HG02610 (cell line): ENCODE measurements at regions not wholly inside any gene's neighbourhood (a gene's known extent, or its start where the extent isn't known, plus 50 kb on each side); places are given as distances from the start of the nearest gene placed in this dataset.

Source experiments
- ATAC-seq: cut with Tn5 transposase; IDR thresholded peaks from one replicate; pipeline ENCODE4 v1.9.1; 2021; ENCODE audit warnings: mild to moderate bottlenecking, moderate library complexity; ENCODE audit not compliant: unreplicated experiment

DNA sequence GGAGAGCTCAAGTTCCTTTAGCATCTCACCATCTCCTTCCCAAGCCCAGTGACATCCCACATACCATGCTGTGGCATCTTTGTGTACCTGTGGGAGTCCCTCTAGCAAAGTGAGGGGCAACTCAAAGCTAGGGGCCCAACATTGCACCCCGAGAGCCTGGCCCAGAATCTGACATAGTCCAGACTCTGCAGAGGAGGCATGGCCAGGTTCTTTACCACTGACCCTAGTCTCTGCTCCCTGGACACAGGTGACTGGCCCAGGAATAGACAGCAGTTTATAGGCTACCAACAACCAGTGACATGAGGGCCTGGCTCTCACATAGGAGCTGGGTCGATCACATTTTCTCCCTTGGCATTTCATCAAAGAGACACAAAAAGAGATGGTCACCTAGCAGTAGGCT lies 444.0 kb upstream of the ZMIZ1 start:
- no peak for ATAC-seq

DNA sequence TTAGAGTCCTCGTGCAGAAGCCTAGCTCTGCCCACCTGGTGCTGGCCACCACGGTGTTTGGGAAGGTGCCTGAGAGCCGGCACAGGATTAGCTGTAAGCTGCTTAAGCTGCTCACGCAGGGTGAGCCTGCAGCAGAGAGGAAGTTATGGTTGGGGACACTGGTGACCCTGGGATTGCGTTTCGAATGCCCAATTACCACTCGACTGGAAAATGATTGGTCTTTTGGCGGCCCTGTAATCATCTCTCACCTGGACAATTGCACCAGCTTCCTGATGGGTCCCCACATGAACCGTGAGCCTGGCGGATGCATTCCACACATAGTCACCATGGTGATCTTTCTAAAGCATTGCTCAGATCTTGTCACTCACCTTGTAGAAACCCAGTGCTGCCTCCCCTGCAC lies 442.3 kb upstream of the ZMIZ1 start:
- no peak for ATAC-seq

DNA sequence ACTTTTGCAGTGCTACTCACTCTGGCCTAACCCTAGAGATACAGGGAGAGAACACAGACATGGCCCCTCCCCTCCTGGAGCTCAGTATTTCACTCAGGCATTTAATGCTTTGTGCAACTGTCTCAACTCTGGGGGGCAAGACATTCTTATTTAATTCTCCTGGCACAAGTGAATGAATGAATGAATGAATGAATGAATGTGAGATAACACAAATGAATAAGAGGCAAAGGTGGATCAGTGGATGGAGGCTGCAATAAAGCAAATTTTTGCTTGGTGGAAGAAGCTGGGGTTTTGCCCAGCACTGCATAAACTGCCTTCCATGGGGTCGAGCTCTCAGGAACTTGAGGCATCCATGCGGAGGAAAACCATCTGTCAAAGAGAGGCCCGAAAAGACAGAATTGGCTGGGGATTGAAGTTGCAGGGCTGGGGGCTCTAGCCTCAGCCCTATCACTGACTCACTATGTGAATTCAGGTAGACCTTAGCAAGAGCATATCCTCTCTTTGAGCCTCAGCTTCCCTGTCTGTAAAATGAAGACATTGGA lies 441.4 kb upstream of the ZMIZ1 start:
- no peak for ATAC-seq

DNA sequence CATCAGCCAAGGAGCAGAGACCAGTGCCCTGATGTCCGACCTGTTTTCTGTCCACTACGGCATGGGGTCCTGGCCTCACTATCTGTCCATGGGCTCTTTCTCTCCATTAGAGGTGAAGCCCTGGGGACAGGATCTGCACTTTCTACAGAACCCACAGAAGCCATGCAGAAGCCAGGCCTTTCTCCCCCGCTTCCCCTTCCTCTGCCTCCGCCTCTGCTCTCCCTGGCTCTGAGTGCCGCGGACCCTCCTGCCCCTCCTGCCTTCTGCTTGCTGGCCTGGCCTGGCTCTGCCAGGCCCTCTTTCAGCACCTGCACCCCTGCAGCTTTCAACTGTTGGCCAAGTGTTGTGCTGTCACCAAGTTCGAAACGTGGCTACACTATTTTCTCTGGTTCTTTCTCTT lies 439.8 kb upstream of the ZMIZ1 start:
- no peak for ATAC-seq

DNA sequence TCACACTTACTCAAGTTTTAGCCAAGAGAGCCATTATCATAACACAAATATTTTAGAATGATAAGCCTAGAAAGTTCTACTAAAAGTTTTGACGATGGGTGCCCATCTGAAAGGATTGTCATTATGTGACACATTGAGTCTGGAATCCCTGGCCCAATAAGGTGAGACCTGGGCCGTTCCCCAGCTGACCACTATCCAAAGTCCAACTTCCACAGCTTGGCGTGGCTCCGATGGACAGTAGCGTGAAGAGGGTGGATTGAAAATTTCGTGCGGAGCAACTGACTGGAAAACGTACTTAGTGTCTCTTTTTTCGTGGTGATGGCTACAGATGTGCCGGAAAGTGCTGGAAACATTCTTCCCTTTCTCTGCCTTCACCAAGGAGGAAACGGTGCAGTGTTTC lies 439.0 kb upstream of the ZMIZ1 start:
- ATAC-seq, result no peak

DNA sequence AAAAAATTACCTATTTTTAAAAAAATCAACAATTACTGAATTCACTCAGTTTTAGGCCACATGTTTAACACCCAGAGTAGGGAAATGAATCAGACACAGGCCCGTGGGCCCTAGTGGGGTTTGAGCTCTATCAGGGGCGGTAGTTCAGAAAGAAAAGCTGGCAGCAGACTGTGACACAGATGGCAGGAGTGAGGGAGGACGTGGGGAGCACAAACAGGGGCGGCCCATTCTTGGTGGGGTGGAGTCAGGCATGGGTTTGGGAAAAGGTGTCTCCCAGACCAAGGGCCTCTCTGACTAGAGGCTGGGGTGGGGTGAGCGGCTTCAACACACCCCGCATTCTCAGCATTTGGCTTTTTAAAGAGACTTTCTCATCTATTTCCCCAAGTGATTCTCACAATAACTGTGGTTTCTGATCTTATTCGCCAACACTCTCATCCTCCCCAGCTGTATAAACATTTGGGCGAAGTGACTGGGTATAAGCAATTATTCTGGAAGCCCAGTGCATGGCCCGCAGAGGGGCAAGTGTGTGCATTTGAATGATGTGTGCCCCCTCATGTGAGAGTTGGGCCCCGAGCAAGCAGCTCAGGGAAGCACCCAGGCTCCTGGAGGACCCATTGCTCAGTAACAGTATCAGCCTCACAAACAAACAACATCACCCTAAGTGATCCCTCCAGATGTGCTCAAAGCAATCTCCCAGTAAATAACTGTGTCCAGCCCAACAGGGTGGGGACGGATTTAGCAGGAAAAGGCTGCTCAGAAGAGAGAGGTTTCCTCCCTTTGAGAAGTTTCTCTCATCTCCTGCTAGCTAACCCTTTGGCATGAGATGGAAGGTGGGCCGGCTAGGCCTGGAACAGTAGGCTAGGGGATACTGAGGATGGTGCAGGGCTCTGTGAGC lies 437.6 kb upstream of the ZMIZ1 start:
- peak; percentile 74 for ATAC-seq

DNA sequence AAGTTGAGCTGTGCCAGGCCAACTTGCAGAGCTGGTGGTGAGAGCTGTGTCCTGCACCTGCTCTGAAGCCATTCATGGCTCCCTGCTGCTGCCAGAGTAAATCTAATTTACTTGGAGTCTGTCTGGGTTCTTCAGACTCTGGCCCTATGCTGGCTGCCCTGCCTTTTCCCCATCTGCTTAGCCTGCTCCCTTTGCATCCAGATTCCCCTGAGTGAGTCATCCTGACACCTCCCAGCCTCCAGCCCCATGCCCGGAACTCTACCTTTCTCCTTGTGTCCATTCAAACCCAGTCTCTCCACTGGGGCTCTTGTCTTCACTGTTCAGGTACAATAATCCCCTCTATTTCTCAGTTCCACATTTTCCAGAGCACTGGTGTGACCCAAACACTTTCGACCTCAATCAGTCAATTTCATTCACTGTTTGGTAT lies 434.4 kb upstream of the ZMIZ1 start:
- peak; percentile 44 for ATAC-seq

DNA sequence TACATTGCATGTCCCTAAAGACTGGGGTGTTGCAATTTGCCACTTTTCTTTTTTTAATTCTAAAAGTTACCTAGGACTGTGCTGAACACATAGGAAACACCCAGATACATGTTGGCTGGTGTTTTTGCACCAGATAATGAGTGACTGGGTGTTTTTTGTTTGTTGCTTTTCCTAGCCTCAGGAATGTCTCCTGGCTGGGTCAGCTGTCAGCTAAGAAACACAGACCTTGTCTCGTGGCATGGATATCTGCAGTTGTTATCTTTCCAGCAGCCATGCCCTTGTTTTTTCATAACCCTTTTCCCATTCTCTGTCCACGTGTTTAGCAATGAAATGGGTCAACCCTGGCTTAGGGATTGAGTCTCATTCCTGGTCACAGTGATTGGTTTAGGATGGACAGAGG lies 433.9 kb upstream of the ZMIZ1 start:
- no peak for ATAC-seq

DNA sequence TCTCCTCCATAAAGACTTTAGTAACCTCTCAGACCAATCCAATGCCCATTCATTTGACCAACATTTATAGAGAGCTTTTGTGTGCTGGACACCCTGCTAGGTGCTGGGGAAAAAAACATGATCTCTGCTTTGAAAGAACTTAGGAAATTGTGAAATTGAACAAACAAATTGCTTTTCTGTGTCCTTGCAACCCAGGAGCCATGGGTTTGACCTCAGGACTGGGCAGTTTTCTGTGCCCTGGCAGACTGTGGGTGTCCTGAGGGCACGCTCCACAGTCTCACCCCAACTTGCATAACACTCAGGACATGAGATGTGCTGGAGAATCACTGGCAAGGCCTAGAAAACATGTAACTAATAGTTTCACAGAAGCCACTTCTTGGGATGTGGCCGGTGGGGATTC lies 429.1 kb upstream of the ZMIZ1 start:
- ATAC-seq, result no peak

DNA sequence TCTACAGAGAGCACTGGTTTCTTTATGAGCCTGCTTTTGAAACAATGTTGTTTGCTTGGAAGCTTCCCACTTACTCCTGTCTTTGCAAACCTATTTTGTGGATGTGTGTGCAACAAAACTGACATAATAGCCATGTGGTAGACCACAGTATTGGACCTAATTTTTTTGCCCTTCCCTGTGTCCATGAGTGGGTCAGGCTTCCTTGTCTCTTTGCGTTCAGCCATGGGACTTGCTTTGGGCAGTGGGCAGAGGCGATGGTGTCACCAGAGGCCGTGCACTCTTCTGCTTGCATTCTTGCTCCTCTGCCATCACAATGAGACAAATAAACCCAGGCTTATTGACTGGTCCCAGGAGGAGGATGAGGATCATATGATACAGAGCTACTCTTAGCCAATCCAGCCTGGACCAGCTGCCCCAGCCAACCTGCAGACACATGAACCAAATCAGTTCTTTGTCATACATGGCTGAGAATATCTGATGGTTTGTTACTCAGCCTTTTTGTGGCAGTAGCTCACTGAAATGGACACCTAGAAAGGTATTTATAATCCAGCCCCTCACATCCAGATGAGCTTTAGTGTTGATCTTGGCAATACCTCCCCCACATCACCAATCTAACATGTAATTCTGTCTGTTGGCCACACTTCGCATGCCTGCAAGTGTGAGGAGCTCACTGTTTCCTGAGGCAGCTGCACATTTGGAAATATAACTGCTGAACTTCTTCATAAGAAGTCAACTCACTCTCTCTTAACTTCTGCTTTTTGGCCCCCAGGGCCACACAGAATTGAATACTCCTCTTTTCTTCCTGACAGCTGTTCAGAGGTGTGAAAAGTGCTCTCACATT lies 427.8 kb upstream of the ZMIZ1 start:
- ATAC-seq, result no peak

DNA sequence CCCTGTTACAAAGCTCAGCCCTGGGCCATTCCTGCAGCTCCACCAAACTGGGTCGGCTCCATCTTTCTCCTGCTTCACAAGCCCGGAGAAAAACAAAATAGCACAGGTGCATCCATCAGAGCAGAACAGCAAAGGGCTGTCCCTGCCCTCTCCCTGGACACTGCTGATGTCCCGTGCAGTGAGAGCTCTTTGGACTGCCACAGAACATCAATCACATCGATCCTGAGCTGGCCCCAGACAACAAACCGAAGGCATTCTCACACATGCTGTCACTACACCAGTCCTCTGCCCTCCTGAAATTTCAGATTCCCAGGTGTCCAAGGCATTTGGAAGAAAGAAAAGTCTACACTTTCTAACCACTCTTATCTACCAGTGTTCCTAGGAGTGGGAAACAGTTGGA lies 427.1 kb upstream of the ZMIZ1 start:
- ATAC-seq, result no peak

DNA sequence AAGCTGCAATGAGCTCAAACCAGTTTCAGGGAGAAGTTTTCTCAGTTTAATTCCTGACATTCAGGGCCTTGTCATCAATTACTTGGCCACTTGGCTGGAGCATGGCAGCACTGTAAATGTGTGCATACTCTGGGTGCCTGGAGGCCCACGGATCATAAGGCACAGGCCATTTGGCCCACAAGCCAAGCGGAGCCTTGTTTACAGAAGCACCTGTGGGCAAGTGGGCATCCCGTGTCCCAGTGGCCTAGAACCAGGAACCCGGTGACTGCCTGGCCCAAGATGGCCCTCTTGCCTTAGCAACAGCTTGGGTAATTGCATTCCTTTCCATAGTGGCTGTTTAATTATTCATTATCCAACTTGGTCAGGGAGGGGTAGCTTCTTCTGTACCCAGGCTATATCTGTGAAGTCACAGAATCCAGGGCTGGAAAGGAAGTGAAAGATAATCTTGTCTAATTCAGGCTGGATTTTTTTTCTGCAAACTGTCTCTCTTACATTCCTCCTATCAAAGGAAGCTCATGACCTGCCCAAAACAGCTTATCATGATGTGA lies 426.4 kb upstream of the ZMIZ1 start:
- no peak for ATAC-seq

DNA sequence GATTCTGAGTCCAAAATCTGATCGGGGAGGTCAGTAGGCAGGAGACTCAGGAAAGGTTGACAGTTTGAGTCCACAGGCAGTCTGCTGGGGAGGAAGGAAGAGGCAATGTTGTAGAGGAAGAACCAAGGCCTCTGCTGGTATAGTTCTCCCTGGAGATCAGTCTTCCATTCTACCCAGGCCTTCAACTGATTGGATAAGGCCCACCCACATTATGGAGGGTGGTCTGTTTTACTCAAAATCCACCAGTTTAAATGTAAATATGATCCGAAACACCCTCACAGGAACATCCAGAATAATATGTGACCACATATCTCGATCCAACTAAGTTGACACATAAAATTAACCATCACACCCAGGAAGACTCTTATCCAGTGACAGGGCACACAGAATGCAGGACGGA lies 425.3 kb upstream of the ZMIZ1 start:
- ATAC-seq, result no peak

DNA sequence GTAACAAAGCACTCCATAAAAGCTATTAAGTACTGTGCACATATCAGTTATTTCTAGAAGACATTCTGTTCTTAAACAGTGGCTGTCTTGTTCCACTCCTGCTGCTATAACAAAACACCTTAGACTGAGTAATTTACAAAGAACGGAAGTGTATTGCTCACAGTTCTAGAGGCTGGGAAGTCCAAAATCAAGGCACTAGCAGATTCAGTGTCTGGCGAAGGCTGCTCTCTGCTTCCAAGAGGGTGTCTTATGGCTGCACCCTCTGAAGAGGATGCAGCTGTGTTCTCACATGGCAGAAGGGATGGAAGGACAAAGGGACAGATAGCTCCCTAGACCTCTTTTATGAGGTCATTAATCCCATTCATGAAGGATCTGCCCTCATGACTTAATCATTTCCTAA lies 424.2 kb upstream of the ZMIZ1 start:
- no peak for ATAC-seq

DNA sequence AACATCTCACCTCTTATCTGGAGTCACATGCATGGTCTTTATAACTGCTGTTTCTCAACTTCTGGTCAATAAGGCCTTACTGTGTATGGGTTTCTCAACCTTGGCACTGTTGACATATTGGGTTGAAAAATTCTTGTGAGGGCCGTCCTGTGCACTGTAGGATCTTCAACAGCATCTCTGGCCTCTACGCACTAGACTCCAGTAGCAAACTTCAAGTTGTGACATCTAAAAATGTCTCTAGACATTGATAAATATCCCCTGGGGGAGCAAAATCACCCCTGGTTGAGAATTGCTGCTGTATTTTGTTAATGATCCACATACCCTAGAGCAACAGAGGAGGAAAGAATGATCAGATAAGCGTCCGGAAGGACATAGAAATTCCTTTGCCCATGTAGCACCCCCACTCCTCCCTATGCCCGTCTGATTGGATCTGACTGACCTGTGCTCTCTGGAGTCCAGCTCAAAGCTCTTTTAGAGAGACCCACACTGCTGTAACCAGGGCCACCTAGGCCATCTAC lies 423.5 kb upstream of the ZMIZ1 start:
- ATAC-seq, result no peak

DNA sequence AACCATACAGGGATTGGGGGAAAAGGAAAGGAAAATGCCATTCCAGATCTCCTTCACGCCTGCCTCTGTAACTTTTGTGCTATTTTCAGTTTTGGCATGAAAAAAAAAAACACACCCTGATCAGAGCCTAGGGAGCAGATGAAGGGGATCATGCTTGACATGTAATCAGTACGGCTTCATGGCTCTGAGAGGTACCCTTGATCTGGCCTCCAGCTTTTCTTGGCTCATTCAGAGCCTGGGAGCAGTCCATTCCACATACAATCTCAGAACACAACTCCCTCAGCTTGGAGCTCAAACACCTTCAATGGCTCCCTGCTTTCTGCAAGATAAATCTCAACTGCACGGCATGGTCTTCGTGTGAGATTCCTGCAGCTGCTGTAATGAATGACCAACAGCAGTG lies 422.8 kb upstream of the ZMIZ1 start:
- ATAC-seq, result no peak

DNA sequence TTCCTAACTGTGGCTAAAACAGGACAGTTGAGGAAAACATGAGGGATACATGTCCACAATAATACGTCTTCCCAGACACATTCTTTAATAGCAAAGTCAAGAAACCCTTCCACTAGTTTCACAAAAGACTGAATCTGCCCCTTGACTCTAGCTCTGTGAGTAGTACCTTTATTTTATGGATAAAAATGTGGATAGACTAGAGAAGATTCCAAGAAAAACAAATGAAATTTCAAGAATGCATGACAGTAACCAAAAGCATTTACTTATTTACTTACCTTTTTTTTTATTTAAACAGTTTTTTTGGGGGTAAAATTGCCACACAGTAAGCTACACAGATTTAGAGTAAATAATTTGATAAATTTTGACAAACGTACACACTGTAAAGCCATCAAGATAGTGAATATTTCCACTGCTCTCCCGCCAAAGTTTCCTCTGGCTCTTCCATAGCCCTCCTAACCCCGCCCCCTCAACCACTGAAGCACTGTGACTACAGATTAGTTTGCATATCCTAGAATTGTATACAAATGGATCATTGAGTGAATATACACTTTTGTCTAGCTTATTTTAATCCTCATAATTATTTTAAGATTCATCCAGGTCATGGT lies 420.4 kb upstream of the ZMIZ1 start:
- ATAC-seq, result no peak

DNA sequence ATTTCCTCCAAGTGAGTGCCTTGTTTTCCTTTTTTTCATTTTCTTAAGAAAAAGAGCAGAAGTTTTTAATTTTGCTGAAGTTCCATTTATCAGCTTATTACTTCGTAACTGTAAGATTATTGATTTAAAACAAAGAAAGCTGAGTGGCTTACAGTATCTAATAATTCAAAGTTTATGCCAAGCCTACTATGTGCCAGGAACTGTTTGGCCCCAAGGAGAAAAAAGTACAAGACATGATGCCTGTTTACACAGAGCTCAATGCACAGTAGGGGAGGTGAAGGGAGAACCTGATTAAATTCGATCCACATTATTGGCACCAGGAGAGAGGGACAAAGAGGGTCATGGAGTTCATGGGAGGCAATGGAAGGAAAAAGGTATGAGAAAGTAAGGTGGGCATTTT lies 419.3 kb upstream of the ZMIZ1 start:
- ATAC-seq, result no peak

DNA sequence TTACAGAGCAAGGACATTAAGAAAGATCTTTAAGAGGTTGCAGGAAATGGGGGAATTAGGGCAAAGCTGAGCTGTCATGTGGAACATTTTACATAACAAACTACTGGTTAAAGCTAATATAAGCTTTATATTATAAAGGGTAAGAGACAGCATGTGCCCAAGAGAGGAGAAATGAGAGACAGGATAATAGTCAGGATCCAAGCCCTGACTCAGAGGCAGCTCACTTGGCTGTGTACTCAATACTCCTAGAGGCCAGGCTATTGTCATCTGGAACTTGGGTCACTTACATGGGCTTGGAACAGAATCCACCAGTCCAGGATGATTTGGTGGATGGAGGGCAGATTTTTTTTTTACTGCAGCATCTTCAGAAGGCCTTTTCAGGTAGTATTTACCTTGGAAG lies 418.6 kb upstream of the ZMIZ1 start:
- no peak for ATAC-seq

DNA sequence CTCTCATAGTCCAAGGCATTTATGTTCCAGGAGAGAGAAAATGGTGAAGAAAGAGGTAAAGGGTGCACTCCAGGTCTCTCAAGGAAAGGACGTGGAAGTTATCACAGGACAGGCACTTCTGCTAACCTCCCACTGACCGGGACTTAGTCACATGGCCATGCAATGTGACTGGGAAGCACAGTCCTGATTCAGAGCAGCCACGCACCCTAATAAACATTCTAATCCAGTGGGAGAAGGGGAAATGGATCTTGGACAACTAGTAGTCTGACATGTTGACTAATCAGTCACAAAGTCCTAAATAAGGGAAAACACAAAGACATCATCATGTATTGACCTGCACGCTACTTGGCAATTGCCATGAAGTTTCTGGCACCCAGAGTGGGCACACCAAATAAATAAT lies 417.5 kb upstream of the ZMIZ1 start:
- ATAC-seq, result no peak

DNA sequence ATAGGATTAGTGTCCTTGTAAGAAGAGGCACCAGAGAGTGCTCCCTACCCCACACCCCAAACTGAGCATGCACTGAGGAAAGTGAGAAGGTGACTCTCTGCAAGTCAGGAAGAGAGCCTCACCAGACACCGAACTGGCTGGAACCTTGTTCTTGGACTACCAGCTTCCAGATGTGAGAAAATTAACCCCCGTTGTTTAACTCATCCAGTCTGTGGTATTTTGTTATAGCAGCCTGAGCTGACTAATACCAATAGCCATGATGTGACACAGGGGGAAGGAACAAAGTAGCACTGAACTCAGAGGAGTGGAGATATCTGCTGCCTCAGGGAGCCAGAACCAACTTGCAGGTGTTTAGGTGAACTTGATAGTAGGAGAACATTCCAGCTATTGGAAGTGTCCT lies 415.2 kb upstream of the ZMIZ1 start:
- ATAC-seq, result no peak
